CD4-positive, alpha-beta T cell treated with Interleukin-1 beta for 1 hour (primary cell): ENCODE measurements at regions not wholly inside any gene's neighbourhood (a gene's known extent, or its start where the extent isn't known, plus 50 kb on each side); places are given as distances from the start of the nearest gene placed in this dataset.

Experiments
- DNase-seq, 2 donors: peaks; one replicate each; pipeline ENCODE4 v3.0.0-alpha.2; 2020 to 2022

- no peak for DNase-seq
Observed at GRCh38 chr1:4557949-4558348, 96.5 kb upstream of the AJAP1 start.

- no peak for DNase-seq
Observed at GRCh38 chr1:4561205-4561604, 93.2 kb upstream of the AJAP1 start.

- no peak for DNase-seq
Observed at GRCh38 chr1:4562321-4562720, 92.1 kb upstream of the AJAP1 start.

- no peak for DNase-seq
Observed at GRCh38 chr1:4563586-4563985, 90.8 kb upstream of the AJAP1 start.

- no peak for DNase-seq
Observed at GRCh38 chr1:4564051-4564450, 90.4 kb upstream of the AJAP1 start.

GRCh38 chr1:4565166-4565565 lies 89.2 kb upstream of the AJAP1 start:
- DNase-seq, result no peak

- no peak for DNase-seq
Observed at GRCh38 chr1:4565801-4566449, 88.5 kb upstream of the AJAP1 start.

GRCh38 chr1:4571263-4571662 lies 83.1 kb upstream of the AJAP1 start:
- no peak for DNase-seq

- DNase-seq, result no peak
Observed at GRCh38 chr1:4573526-4573925, 80.9 kb upstream of the AJAP1 start.

GRCh38 chr1:4581807-4582206 lies 72.6 kb upstream of the AJAP1 start:
- DNase-seq, result no peak

GRCh38 chr1:4584449-4584848 lies 70.0 kb upstream of the AJAP1 start:
- DNase-seq, result no peak

GRCh38 chr1:4585216-4585615 lies 69.2 kb upstream of the AJAP1 start:
- DNase-seq, result peak in 1 of 2 donors; percentile 2

GRCh38 chr1:4585705-4586104 lies 68.7 kb upstream of the AJAP1 start:
- no peak for DNase-seq

- DNase-seq, result no peak
Observed at GRCh38 chr1:4586611-4587160, 67.7 kb upstream of the AJAP1 start.

- DNase-seq, result no peak
Observed at GRCh38 chr1:4587721-4588120, 66.7 kb upstream of the AJAP1 start.

GRCh38 chr1:4590756-4591155 lies 63.7 kb upstream of the AJAP1 start:
- no peak for DNase-seq

GRCh38 chr1:4591926-4592325 lies 62.5 kb upstream of the AJAP1 start:
- DNase-seq, result no peak

- no peak for DNase-seq
Observed at GRCh38 chr1:4593106-4593505, 61.3 kb upstream of the AJAP1 start.

- DNase-seq, result no peak
Observed at GRCh38 chr1:4594286-4594991, 60.0 kb upstream of the AJAP1 start.

GRCh38 chr1:4595341-4596225 lies 58.8 kb upstream of the AJAP1 start:
- DNase-seq, result no peak

GRCh38 chr1:4596486-4596885 lies 57.9 kb upstream of the AJAP1 start:
- no peak for DNase-seq

- no peak for DNase-seq
Observed at GRCh38 chr1:4597020-4597419, 57.4 kb upstream of the AJAP1 start.

- no peak for DNase-seq
Observed at GRCh38 chr1:4598561-4598960, 55.8 kb upstream of the AJAP1 start.

- DNase-seq, result no peak
Observed at GRCh38 chr1:4599521-4599920, 54.9 kb upstream of the AJAP1 start.
